Thyroid gland (tissue), 4 donors: ENCODE measurements at regions not wholly inside any gene's neighbourhood (a gene's known extent, or its start where the extent isn't known, plus 50 kb on each side); places are given as distances from the start of the nearest gene placed in this dataset.

Experiments used
- CTCF ChIP-seq, 6 experiments: fragments of 200-600 bp in 3 of 6; fragments of 450-650 bp in 3 of 6; sonication (generic) in 3 of 6; IDR thresholded peaks; one replicate each; pipeline ENCODE4 v1.5.1; 2016 to 2019; ENCODE audit warnings: antibody characterized with exemption in 6 of 6, mild to moderate bottlenecking in 2 of 6, inconsistent platforms in 1 of 6, moderate library complexity in 1 of 6
- POLR2A ChIP-seq, 2 donors: fragments of 450-650 bp; IDR thresholded peaks; one replicate each; pipeline ENCODE4 v1.6.1; 2017; ENCODE audit warnings: antibody characterized with exemption in 2 of 2, mild to moderate bottlenecking in 2 of 2, moderate library complexity in 1 of 2

GRCh38 chr1:118294875-118295642, 110.0 kb upstream of the SPAG17 start:
- TF ChIP-seq CTCF (IDR thresholded peaks at IDR 0.05) (no peak), POLR2A (IDR thresholded peaks at IDR 0.05) (no peak)
